ENCODE measurements at regions not wholly inside any gene's neighbourhood (a gene's known extent, or its start where the extent isn't known, plus 50 kb on each side); places are given as distances from the start of the nearest gene placed in this dataset.

DNA sequence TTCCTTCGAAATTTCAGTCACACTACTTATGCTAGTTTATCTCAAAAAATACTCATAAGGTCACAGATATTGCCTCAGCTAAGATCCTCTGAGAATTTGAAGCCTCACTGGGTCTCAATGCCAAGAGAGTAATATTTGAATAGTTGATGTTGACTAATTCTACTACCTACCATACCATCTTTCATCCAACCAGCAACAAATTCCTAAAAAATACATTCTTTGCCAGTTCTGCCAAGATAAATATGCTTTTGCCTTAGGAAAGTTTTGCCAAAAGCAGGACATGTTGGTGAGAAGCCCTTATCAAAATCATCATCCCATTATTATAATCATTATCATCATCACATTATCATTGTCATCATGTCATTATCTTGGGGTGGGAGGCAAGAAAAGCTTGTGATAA lies 544.6 kb upstream of the ZEB2 start:
- ATAC-seq (no peak), DNase-seq (ENCODE audit: low read depth, low spot score) (no peak)
- no peak for TF ChIP-seq ELF1 (IDR thresholded peaks at IDR 0.05; ENCODE audit: borderline replicate concordance, low read depth)
- no peak for TF ChIP-seq POLR2A (IDR thresholded peaks at IDR 0.05; ENCODE audit: borderline replicate concordance, extremely low read depth, insufficient read depth, insufficient read length)
- Histone ChIP-seq H3K9me3 (ENCODE audit: control insufficient read depth in 1 of 2, insufficient read depth in 1 of 2, low read depth in 1 of 2, low read length in 2 of 2) (no peaks in the 10 kb centered on the region), H3K36me3 (ENCODE audit: control insufficient read depth in 1 of 2, insufficient read depth in 2 of 2, low read length in 2 of 2) (no peaks in the 10 kb centered on the region), H4K20me1 (ENCODE audit: insufficient read depth) (no peaks in the 10 kb centered on the region), H3K4me1 (ENCODE audit: control insufficient read depth in 1 of 2, insufficient read depth in 2 of 2, low read length in 2 of 2) (no peaks in the 10 kb centered on the region), H2AFZ (ENCODE audit: low read depth, low read length, poor library complexity, severe bottlenecking) (no peak overlapping the region), H3K9ac (ENCODE audit: low read length) (no peak overlapping the region), H3K9me2 (ENCODE audit: insufficient read depth) (no peaks in the 10 kb centered on the region; the same call in 1 of the 2 replicates), H3K4me2 (ENCODE audit: low read length) (no peak overlapping the region), H3K27me3 (ENCODE audit: insufficient read depth, low read length) (no peaks in the 10 kb centered on the region), H3K27ac (ENCODE audit: low read depth, low read length) (no peak overlapping the region), H3K4me3 (replicated peaks in 1 of 2; ENCODE audit: low read depth in 1 of 2, low read length in 2 of 2) (no peak overlapping the region), H3K79me2 (ENCODE audit: insufficient read depth, low read length) (no peaks in the 10 kb centered on the region)
- ChIA-PET RAD21 (ENCODE audit: low non-redundant PET in 1 of 2, low total read pairs in 2 of 2, uncharacterized antibody in 2 of 2, unreplicated experiment in 2 of 2) (no interaction called here), CTCF (no interaction called here), POLR2A (no interaction called here)
- no TSS peak for BruUV-seq (replicated peaks)
- intact Hi-C loops (cut with micrococcal nuclease) = no loop called here

DNA sequence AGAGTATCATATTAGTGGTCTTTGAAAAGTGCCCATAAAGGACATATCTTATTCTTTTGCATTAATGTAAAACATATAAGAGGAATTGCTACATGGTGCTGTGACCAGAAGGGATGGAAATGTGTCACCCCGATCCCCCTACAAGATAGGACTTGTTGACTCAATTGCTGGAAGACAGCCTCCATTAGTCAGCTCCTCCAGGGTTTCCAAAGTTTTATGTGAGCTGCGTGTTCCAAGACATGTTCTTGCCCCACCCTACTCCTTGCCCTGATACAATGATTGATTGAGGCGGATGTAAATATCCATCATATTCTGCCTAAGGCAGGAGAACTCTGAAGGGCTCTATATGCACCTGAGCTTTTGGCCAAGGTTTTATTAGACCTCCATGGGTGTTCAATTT lies 541.0 kb upstream of the ZEB2 start:
- RAD21 ChIA-PET (ENCODE audit: low non-redundant PET in 1 of 2, low total read pairs in 2 of 2, uncharacterized antibody in 2 of 2, unreplicated experiment in 2 of 2) = no interaction called here
- H4K20me1 ChIP-seq (ENCODE audit: insufficient read depth) = no peaks in the 10 kb centered on the region
- no peak overlapping the region for H3K4me3 ChIP-seq (replicated peaks in 1 of 2; ENCODE audit: low read depth in 1 of 2, low read length in 2 of 2)
- H3K4me2 ChIP-seq (ENCODE audit: low read length) = no peak overlapping the region
- no peaks in the 10 kb centered on the region for H3K4me1 ChIP-seq (ENCODE audit: control insufficient read depth in 1 of 2, insufficient read depth in 2 of 2, low read length in 2 of 2)
- no peaks in the 10 kb centered on the region for H3K27me3 ChIP-seq (ENCODE audit: insufficient read depth, low read length)
- no peaks in the 10 kb centered on the region for H3K79me2 ChIP-seq (ENCODE audit: insufficient read depth, low read length)
- H3K9ac ChIP-seq (ENCODE audit: low read length) = no peak overlapping the region
- DNase-seq (ENCODE audit: low read depth, low spot score) (no peak), ATAC-seq (no peak)
- no peaks in the 10 kb centered on the region for H3K36me3 ChIP-seq (ENCODE audit: control insufficient read depth in 1 of 2, insufficient read depth in 2 of 2, low read length in 2 of 2)
- POLR2A ChIA-PET = no interaction called here
- intact Hi-C loops (cut with micrococcal nuclease) = no loop called here
- H3K9me3 ChIP-seq (ENCODE audit: control insufficient read depth in 1 of 2, insufficient read depth in 1 of 2, low read depth in 1 of 2, low read length in 2 of 2) = no peaks in the 10 kb centered on the region
- H2AFZ ChIP-seq (ENCODE audit: low read depth, low read length, poor library complexity, severe bottlenecking) = no peak overlapping the region
- no TSS peak for BruUV-seq (replicated peaks)
- CTCF ChIA-PET = no interaction called here
- H3K9me2 ChIP-seq (ENCODE audit: insufficient read depth) = no peaks in the 10 kb centered on the region; the same call in 1 of the 2 replicates
- H3K27ac ChIP-seq (ENCODE audit: low read depth, low read length) = no peak overlapping the region
- TF ChIP-seq SP1 (IDR thresholded peaks at IDR 0.05; ENCODE audit: low read depth) = no peak
- no peak for TF ChIP-seq CEBPB (IDR thresholded peaks at IDR 0.05; ENCODE audit: low read depth)
- no peak for TF ChIP-seq SRF (IDR thresholded peaks at IDR 0.05; ENCODE audit: low read depth)
- TF ChIP-seq FOSL1 (IDR thresholded peaks at IDR 0.05; ENCODE audit: low read depth) = no peak
- TF ChIP-seq, protein P1, sequence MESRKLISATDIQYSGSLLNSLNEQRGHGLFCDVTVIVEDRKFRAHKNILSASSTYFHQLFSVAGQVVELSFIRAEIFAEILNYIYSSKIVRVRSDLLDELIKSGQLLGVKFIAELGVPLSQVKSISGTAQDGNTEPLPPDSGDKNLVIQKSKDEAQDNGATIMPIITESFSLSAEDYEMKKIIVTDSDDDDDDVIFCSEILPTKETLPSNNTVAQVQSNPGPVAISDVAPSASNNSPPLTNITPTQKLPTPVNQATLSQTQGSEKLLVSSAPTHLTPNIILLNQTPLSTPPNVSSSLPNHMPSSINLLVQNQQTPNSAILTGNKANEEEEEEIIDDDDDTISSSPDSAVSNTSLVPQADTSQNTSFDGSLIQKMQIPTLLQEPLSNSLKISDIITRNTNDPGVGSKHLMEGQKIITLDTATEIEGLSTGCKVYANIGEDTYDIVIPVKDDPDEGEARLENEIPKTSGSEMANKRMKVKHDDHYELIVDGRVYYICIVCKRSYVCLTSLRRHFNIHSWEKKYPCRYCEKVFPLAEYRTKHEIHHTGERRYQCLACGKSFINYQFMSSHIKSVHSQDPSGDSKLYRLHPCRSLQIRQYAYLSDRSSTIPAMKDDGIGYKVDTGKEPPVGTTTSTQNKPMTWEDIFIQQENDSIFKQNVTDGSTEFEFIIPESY (IDR thresholded peaks at IDR 0.05; ENCODE audit: extremely low read depth, insufficient replicate concordance, low read length) = no peak
- TF ChIP-seq EZH2phosphoT487 (IDR thresholded peaks at IDR 0.05; ENCODE audit: borderline replicate concordance) = no peak
- TF ChIP-seq ZNF274 (IDR thresholded peaks at IDR 0.05; ENCODE audit: low read depth, low read length) = no peak
- no peak for TF ChIP-seq JUND (IDR thresholded peaks at IDR 0.05)
- TF ChIP-seq, protein P2, sequence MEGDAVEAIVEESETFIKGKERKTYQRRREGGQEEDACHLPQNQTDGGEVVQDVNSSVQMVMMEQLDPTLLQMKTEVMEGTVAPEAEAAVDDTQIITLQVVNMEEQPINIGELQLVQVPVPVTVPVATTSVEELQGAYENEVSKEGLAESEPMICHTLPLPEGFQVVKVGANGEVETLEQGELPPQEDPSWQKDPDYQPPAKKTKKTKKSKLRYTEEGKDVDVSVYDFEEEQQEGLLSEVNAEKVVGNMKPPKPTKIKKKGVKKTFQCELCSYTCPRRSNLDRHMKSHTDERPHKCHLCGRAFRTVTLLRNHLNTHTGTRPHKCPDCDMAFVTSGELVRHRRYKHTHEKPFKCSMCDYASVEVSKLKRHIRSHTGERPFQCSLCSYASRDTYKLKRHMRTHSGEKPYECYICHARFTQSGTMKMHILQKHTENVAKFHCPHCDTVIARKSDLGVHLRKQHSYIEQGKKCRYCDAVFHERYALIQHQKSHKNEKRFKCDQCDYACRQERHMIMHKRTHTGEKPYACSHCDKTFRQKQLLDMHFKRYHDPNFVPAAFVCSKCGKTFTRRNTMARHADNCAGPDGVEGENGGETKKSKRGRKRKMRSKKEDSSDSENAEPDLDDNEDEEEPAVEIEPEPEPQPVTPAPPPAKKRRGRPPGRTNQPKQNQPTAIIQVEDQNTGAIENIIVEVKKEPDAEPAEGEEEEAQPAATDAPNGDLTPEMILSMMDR (IDR thresholded peaks at IDR 0.05 in 2 of 3, conservative IDR thresholded peaks at IDR 0.05 in 1 of 3; ENCODE audit: borderline replicate concordance in 1 of 3, insufficient read depth in 1 of 3, low read depth in 2 of 3, low read length in 2 of 3) = no peak
- TF ChIP-seq RAD21 (IDR thresholded peaks at IDR 0.05; ENCODE audit: low read depth) = no peak
- TF ChIP-seq, protein P3, sequence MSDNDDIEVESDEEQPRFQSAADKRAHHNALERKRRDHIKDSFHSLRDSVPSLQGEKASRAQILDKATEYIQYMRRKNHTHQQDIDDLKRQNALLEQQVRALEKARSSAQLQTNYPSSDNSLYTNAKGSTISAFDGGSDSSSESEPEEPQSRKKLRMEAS (IDR thresholded peaks at IDR 0.05) = no peak
- TF ChIP-seq POLR2A (IDR thresholded peaks at IDR 0.05; ENCODE audit: borderline replicate concordance, extremely low read depth, insufficient read depth, insufficient read length) = no peak
- TF ChIP-seq SIN3A (IDR thresholded peaks at IDR 0.05; ENCODE audit: low read depth) = no peak
- no peak for TF ChIP-seq YY1 (IDR thresholded peaks at IDR 0.05; ENCODE audit: extremely low read depth, insufficient replicate concordance, low read depth, low read length)
- TF ChIP-seq CBX3 (IDR thresholded peaks at IDR 0.05; ENCODE audit: low read depth) = no peak
- TF ChIP-seq, protein P4, sequence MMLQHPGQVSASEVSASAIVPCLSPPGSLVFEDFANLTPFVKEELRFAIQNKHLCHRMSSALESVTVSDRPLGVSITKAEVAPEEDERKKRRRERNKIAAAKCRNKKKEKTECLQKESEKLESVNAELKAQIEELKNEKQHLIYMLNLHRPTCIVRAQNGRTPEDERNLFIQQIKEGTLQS (IDR thresholded peaks at IDR 0.05) = no peak
- no peak for TF ChIP-seq TCF7L2 (IDR thresholded peaks at IDR 0.05; ENCODE audit: borderline replicate concordance, extremely low read depth, insufficient read depth, insufficient read length)
- no peak for TF ChIP-seq EGR1 (IDR thresholded peaks at IDR 0.05; ENCODE audit: low read depth)
- TF ChIP-seq ELF1 (IDR thresholded peaks at IDR 0.05; ENCODE audit: borderline replicate concordance, low read depth) = no peak
